H1 (cell line): ENCODE measurements at regions not wholly inside any gene's neighbourhood (a gene's known extent, or its start where the extent isn't known, plus 50 kb on each side); places are given as distances from the start of the nearest gene placed in this dataset.

ENCODE experiments used
- POU5F1 ChIP-seq: IDR thresholded peaks from 2 replicates; pipeline ENCODE4 v1.6.1; 2011; ENCODE audit warnings: low read depth, mild to moderate bottlenecking, low read length, moderate library complexity
- RBBP5 ChIP-seq: IDR thresholded peaks from 2 replicates; pipeline ENCODE4 v1.7.1; 2012; ENCODE audit warnings: low read depth, mild to moderate bottlenecking, inconsistent platforms, low read length, moderate library complexity, borderline replicate concordance
- RXRA ChIP-seq: IDR thresholded peaks from 2 replicates; pipeline ENCODE4 v1.6.1; 2011; ENCODE audit warnings: low read depth, mild to moderate bottlenecking, low read length, moderate library complexity; ENCODE audit not compliant: insufficient read depth
- SIN3A ChIP-seq, 2 experiments: IDR thresholded peaks in 1 of 2; conservative IDR thresholded peaks in 1 of 2; 2 replicates each; pipeline ENCODE4 v1.6.1; 2011 to 2012; ENCODE audit warnings: low read length in 2 of 2, improper control_type of control experiment in 1 of 2, low read depth in 1 of 2, mild to moderate bottlenecking in 1 of 2
- TAF1 ChIP-seq: IDR thresholded peaks from 2 replicates; pipeline ENCODE4 v1.6.1; 2011; ENCODE audit warnings: mild to moderate bottlenecking, low read depth, low read length
- TEAD4 ChIP-seq: IDR thresholded peaks from 2 replicates; pipeline ENCODE4 v1.6.1; 2012; ENCODE audit warnings: low read depth, low read length, inconsistent platforms, mixed read lengths
- ZNF274 ChIP-seq: IDR thresholded peaks from 2 replicates; pipeline ENCODE4 v1.7.0; 2012; ENCODE audit warnings: low read length, borderline replicate concordance; ENCODE audit errors: extremely low read depth

DNA sequence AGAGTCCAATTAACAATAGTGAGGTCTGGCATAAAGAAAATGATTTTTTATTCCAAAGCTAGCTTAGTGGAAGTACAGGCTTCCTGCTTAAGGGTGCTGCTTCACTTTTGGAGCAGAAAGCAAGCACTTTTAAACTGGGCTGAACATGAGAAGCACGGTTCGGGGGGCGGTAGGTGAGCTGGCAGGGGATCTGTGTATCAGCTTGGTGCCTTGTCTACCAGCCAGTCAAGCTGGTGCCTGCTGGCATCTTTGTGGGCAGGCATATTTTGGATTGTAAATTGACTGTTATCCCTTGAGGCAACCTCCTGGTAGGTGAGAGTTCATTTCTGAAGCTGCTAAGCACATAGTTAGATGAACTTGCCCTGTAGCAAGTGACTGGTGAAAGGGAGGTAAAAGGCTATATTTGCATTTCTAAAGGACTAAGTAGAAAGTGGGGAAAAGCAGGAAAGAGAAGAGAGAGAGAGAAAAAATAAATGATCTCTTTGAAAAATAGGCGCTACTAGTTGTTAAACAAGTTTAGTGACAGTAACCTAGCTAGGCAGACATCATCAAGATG lies 121.1 kb upstream of the SYT10 start (continued):
- TF ChIP-seq SIN3A (conservative IDR thresholded peaks at IDR 0.05 in 1 of 2, IDR thresholded peaks at IDR 0.05 in 1 of 2; ENCODE audit: low read depth in 1 of 2, low read length in 2 of 2): no peak
- no peak for TF ChIP-seq RBBP5
- TF ChIP-seq POU5F1: no peak
- TF ChIP-seq ZNF274: no peak
- TF ChIP-seq TAF1: no peak
- TF ChIP-seq TEAD4: no peak
- TF ChIP-seq RXRA: no peak
- TF ChIP-seq, all 59 proteins: peak for 0
